ENCODE measurements at regions not wholly inside any gene's neighbourhood (a gene's known extent, or its start where the extent isn't known, plus 50 kb on each side); places are given as distances from the start of the nearest gene placed in this dataset.

DNA sequence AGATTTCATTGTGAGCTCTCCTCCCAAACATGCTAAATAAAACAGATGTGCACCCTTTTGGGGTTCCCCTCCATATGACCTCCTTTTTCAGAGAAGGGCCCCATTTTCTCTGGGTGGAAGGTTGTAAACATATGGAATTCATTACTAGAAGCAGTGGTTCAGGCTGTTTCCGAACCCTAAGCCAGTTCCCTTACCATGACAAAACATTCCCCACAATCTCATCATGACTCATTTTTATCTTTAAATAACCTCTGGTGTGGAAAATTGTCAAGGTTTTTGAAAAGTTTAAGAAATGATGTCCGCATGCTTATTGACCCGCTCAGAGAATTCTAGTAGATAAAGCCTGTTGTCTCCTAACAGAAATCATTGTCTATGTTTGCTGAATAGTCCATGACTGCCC lies 127.3 kb upstream of the PIK3R1 start:
- no peak overlapping the region for H3K9ac ChIP-seq (ENCODE audit: low read depth in 1 of 2, low read length in 2 of 2)
- TF ChIP-seq, protein P1, sequence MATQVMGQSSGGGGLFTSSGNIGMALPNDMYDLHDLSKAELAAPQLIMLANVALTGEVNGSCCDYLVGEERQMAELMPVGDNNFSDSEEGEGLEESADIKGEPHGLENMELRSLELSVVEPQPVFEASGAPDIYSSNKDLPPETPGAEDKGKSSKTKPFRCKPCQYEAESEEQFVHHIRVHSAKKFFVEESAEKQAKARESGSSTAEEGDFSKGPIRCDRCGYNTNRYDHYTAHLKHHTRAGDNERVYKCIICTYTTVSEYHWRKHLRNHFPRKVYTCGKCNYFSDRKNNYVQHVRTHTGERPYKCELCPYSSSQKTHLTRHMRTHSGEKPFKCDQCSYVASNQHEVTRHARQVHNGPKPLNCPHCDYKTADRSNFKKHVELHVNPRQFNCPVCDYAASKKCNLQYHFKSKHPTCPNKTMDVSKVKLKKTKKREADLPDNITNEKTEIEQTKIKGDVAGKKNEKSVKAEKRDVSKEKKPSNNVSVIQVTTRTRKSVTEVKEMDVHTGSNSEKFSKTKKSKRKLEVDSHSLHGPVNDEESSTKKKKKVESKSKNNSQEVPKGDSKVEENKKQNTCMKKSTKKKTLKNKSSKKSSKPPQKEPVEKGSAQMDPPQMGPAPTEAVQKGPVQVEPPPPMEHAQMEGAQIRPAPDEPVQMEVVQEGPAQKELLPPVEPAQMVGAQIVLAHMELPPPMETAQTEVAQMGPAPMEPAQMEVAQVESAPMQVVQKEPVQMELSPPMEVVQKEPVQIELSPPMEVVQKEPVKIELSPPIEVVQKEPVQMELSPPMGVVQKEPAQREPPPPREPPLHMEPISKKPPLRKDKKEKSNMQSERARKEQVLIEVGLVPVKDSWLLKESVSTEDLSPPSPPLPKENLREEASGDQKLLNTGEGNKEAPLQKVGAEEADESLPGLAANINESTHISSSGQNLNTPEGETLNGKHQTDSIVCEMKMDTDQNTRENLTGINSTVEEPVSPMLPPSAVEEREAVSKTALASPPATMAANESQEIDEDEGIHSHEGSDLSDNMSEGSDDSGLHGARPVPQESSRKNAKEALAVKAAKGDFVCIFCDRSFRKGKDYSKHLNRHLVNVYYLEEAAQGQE (IDR thresholded peaks at IDR 0.05): no peak
- TF ChIP-seq, protein P2, sequence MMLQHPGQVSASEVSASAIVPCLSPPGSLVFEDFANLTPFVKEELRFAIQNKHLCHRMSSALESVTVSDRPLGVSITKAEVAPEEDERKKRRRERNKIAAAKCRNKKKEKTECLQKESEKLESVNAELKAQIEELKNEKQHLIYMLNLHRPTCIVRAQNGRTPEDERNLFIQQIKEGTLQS (IDR thresholded peaks at IDR 0.05): no peak
- TF ChIP-seq SP1 (IDR thresholded peaks at IDR 0.05) (no peak), HNF4G (IDR thresholded peaks at IDR 0.05) (no peak), FOXA2 (IDR thresholded peaks at IDR 0.05) (no peak), RAD21 (IDR thresholded peaks at IDR 0.05) (no peak)
- TF ChIP-seq, protein P3, sequence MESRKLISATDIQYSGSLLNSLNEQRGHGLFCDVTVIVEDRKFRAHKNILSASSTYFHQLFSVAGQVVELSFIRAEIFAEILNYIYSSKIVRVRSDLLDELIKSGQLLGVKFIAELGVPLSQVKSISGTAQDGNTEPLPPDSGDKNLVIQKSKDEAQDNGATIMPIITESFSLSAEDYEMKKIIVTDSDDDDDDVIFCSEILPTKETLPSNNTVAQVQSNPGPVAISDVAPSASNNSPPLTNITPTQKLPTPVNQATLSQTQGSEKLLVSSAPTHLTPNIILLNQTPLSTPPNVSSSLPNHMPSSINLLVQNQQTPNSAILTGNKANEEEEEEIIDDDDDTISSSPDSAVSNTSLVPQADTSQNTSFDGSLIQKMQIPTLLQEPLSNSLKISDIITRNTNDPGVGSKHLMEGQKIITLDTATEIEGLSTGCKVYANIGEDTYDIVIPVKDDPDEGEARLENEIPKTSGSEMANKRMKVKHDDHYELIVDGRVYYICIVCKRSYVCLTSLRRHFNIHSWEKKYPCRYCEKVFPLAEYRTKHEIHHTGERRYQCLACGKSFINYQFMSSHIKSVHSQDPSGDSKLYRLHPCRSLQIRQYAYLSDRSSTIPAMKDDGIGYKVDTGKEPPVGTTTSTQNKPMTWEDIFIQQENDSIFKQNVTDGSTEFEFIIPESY (IDR thresholded peaks at IDR 0.05): no peak
- H3K4me3 ChIP-seq (ENCODE audit: low read depth in 1 of 3, low read length in 3 of 3): no peak overlapping the region
- 86% methylated on average over 3 of the region's 3 CpGs for WGBS
- no peaks in the 10 kb centered on the region for H3K27me3 ChIP-seq (ENCODE audit: control insufficient read depth in 4 of 4, insufficient read depth in 4 of 4, low read length in 3 of 4)
- no peak overlapping the region for H3K27ac ChIP-seq (ENCODE audit: low read depth in 1 of 2, low read length in 2 of 2)
- peaks cover 0 to 7% (median 0%) of the 10 kb centered on the region in 4 donors for H3K4me1 ChIP-seq (ENCODE audit: control insufficient read depth in 4 of 4, insufficient read depth in 4 of 4, low read length in 3 of 4)
- no peaks in the 10 kb centered on the region for H3K36me3 ChIP-seq (ENCODE audit: control insufficient read depth in 4 of 4, insufficient read depth in 3 of 4, low read depth in 1 of 4, low read length in 3 of 4)
- DNase-seq (ENCODE audit: low spot score): no peak
- peaks cover 0 to 4% (median 3%) of the 10 kb centered on the region in 4 donors for H3K9me3 ChIP-seq (ENCODE audit: control insufficient read depth in 4 of 4, low read length in 3 of 4)

DNA sequence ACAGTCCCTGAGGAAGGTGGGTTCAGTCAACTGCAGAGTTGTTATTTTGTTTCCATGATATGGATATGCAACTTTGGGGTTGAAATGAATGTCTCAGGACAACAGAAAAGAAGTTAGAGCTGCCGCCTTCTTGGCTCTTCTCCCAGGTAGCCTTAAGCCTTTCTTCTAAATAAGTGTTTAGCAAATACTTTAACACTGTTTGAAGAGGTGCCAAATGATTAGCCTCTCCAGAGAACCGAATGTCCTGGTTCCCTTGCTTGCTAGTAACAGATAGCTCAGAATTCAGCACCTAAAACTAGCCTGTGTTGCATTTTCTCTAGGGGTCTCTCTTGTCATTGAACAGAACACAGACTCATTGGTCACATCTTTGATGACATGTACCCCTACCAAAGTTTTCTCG lies 127.7 kb upstream of the PIK3R1 start:
- WGBS: 57% methylated on average over 3 of the region's 3 CpGs

More for the DNA sequence above, 127.7 kb upstream of the PIK3R1 start:
- H3K9me3 ChIP-seq (ENCODE audit: control insufficient read depth in 4 of 4, low read length in 3 of 4): peaks cover 0 to 4% (median 3%) of the 10 kb centered on the region in 4 donors
- DNase-seq (ENCODE audit: low spot score): no peak
- H3K27me3 ChIP-seq (ENCODE audit: control insufficient read depth in 4 of 4, insufficient read depth in 4 of 4, low read length in 3 of 4): no peaks in the 10 kb centered on the region
- no peaks in the 10 kb centered on the region for H3K36me3 ChIP-seq (ENCODE audit: control insufficient read depth in 4 of 4, insufficient read depth in 3 of 4, low read depth in 1 of 4, low read length in 3 of 4)
- H3K4me1 ChIP-seq (ENCODE audit: control insufficient read depth in 4 of 4, insufficient read depth in 4 of 4, low read length in 3 of 4): peaks cover 0 to 6% (median 0%) of the 10 kb centered on the region in 4 donors
- H3K27ac ChIP-seq (ENCODE audit: low read depth in 1 of 2, low read length in 2 of 2): no peak overlapping the region
- H3K9ac ChIP-seq (ENCODE audit: low read depth in 1 of 2, low read length in 2 of 2): no peak overlapping the region
- TF ChIP-seq HNF4A (conservative IDR thresholded peaks at IDR 0.05): no peak
- TF ChIP-seq TAF1 (conservative IDR thresholded peaks at IDR 0.05): no peak
- TF ChIP-seq, protein P3 (IDR thresholded peaks at IDR 0.05): no peak
- TF ChIP-seq FOXA1 (IDR thresholded peaks at IDR 0.05): no peak
- no peak for TF ChIP-seq GABPA (IDR thresholded peaks at IDR 0.05 in 1 of 2, conservative IDR thresholded peaks at IDR 0.05 in 1 of 2)
- TF ChIP-seq YY1 (IDR thresholded peaks at IDR 0.05): no peak
- no peak for TF ChIP-seq NR2F2 (IDR thresholded peaks at IDR 0.05)
- TF ChIP-seq RAD21 (IDR thresholded peaks at IDR 0.05): no peak
- no peak for TF ChIP-seq RXRA (IDR thresholded peaks at IDR 0.05)
- TF ChIP-seq, protein P4, sequence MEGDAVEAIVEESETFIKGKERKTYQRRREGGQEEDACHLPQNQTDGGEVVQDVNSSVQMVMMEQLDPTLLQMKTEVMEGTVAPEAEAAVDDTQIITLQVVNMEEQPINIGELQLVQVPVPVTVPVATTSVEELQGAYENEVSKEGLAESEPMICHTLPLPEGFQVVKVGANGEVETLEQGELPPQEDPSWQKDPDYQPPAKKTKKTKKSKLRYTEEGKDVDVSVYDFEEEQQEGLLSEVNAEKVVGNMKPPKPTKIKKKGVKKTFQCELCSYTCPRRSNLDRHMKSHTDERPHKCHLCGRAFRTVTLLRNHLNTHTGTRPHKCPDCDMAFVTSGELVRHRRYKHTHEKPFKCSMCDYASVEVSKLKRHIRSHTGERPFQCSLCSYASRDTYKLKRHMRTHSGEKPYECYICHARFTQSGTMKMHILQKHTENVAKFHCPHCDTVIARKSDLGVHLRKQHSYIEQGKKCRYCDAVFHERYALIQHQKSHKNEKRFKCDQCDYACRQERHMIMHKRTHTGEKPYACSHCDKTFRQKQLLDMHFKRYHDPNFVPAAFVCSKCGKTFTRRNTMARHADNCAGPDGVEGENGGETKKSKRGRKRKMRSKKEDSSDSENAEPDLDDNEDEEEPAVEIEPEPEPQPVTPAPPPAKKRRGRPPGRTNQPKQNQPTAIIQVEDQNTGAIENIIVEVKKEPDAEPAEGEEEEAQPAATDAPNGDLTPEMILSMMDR (IDR thresholded peaks at IDR 0.05; ENCODE audit: low read depth, low read length, missing input control): no peak
- no peak for TF ChIP-seq HNF4G (IDR thresholded peaks at IDR 0.05)
- TF ChIP-seq JUND (IDR thresholded peaks at IDR 0.05): no peak
- no peak for TF ChIP-seq EGR1 (IDR thresholded peaks at IDR 0.05; ENCODE audit: low read depth in 2 of 2)
- TF ChIP-seq, protein P1 (IDR thresholded peaks at IDR 0.05): no peak
- no peak for TF ChIP-seq FOXA2 (IDR thresholded peaks at IDR 0.05)
- H3K4me3 ChIP-seq (ENCODE audit: low read depth in 1 of 3, low read length in 3 of 3): no peak overlapping the region

All from liver (tissue), 8 donors.